ENCODE measurements at regions not wholly inside any gene's neighbourhood (a gene's known extent, or its start where the extent isn't known, plus 50 kb on each side); places are given as distances from the start of the nearest gene placed in this dataset.
"Not testable (repeated sequence)": the region's sequence is repeated elsewhere in the genome, so short reads cannot be mapped to it uniquely, and the experiment has no call there.

DNA sequence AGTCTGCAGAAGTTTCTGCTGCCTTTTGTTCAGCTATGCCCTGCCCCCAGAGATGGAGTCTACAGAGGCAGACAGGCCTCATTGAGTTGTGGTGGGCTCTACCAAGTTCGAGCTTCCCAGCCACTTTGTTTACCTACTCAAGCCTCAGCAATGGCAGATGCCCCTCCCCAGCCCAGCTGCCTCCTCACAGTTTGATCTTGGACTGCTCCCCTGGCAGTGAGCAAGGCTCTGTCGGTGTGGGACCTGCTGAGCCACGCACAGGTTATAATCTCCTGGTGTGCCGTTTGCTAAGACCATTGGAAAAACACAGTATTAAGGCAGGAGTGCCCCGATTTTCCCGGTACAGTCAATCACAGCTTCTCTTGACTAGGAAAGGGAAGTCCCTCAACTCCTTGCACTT lies 221.0 kb upstream of the CNTNAP5 start:
- not testable (repeated sequence) for H3K4me3 ChIP-seq (ENCODE audit: extremely low read depth, insufficient read depth, low read length, poor library complexity, severe bottlenecking)

DNA sequence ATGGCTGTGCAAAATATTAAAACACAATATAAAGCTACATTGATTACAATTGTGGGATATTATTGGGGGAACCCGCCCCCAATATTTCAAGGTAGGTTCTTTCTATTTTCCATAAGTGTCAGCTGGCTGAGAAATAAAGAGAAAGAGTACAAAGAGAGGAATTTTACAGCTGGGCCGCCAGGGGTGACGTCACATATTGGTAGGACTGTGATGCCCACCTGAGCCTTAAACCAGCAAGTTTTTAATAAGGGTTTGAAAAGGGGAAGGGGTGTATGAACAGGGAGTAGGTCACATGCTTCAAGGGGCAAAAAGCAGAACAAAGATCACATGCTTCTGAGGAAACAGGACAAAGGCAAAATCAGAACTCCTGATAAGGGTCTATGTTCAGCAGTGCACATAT lies 219.3 kb upstream of the CNTNAP5 start:
- WGBS, 2 experiments (ENCODE audit: insufficient coverage in 2 of 2): 84 to 90% methylated on average over 2 of the region's 3 CpGs

More for the DNA sequence above, 221.0 kb upstream of the CNTNAP5 start:
- H3K4me1 ChIP-seq (ENCODE audit: control insufficient read depth, insufficient read depth, low read length, poor library complexity, severe bottlenecking); H3K9me3 ChIP-seq (ENCODE audit: control insufficient read depth, low read length); H3K27ac ChIP-seq (ENCODE audit: low read depth, low read length, severe bottlenecking); H3K36me3 ChIP-seq (ENCODE audit: control insufficient read depth, insufficient read depth, low read length): not testable (repeated sequence)
- 93 to 94% methylated on average over 6 of the region's 6 CpGs for WGBS, 2 experiments (ENCODE audit: insufficient coverage in 2 of 2)

DNA sequence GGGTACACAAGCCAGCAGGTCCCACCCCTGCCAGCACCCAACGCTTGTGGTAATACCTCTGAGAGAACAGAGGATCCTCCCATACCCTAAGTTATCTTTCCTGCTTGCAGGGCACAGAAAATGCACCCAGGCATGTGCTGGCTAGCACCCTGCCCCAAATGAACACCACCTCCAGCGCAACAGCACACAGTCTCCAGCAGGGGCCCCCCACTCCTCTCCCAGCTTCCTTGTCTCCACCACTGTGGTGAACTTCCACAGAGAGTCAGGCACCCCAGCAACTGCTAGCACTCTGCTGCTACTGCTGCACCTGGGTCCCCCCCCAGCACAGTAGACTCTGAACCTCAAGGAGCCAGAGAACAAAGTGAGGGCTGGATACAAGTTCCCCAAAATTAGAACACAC lies 216.8 kb upstream of the CNTNAP5 start:
- Histone ChIP-seq H3K4me3 (ENCODE audit: extremely low read depth, insufficient read depth, low read length, poor library complexity, severe bottlenecking) (no peak overlapping the region), H3K9me3 (ENCODE audit: control insufficient read depth, low read length) (no peaks in the 10 kb centered on the region), H3K36me3 (ENCODE audit: control insufficient read depth, insufficient read depth, low read length) (no peaks in the 10 kb centered on the region), H3K27ac (ENCODE audit: low read depth, low read length, severe bottlenecking) (no peak overlapping the region), H3K4me1 (ENCODE audit: control insufficient read depth, insufficient read depth, low read length, poor library complexity, severe bottlenecking) (no peaks in the 10 kb centered on the region)
- WGBS, 2 experiments (ENCODE audit: insufficient coverage in 2 of 2): 67 to 76% methylated on average over 1 to 2 of the region's 2 CpGs

More for the DNA sequence above, 219.3 kb upstream of the CNTNAP5 start:
- not testable (repeated sequence) for H3K9me3 ChIP-seq (ENCODE audit: control insufficient read depth, low read length); H3K4me3 ChIP-seq (ENCODE audit: extremely low read depth, insufficient read depth, low read length, poor library complexity, severe bottlenecking); H3K36me3 ChIP-seq (ENCODE audit: control insufficient read depth, insufficient read depth, low read length); H3K4me1 ChIP-seq (ENCODE audit: control insufficient read depth, insufficient read depth, low read length, poor library complexity, severe bottlenecking); H3K27ac ChIP-seq (ENCODE audit: low read depth, low read length, severe bottlenecking)

DNA sequence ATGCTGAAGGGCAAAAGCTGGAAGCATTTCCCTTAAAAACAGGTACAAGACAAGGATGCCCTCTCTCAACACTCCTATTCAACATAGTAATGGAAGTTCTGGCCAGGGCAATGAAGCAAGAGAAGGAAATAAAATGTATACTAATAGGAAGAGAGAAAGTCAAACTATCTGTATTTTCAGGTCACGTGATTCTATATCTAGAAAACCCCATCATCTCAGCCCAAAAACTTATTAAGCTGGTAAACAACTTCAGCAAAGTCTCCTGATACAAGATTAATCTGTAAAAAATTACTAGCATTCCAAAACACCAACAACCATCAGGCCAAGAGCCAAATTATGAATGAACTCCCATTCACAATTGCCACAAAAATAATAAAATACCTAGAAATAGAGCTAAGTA lies 213.2 kb upstream of the CNTNAP5 start:
- Histone ChIP-seq H3K27ac (ENCODE audit: low read depth, low read length, severe bottlenecking) (no peak overlapping the region), H3K9me3 (ENCODE audit: control insufficient read depth, low read length) (no peaks in the 10 kb centered on the region), H3K4me3 (ENCODE audit: extremely low read depth, insufficient read depth, low read length, poor library complexity, severe bottlenecking) (no peak overlapping the region), H3K4me1 (ENCODE audit: control insufficient read depth, insufficient read depth, low read length, poor library complexity, severe bottlenecking) (no peaks in the 10 kb centered on the region), H3K36me3 (ENCODE audit: control insufficient read depth, insufficient read depth, low read length) (no peaks in the 10 kb centered on the region)
- 100% methylated on average over 1 of the region's 1 CpG; no CpG with 5 or more reads in 1 of the 2 experiments for WGBS, 2 experiments (ENCODE audit: insufficient coverage in 2 of 2)

DNA sequence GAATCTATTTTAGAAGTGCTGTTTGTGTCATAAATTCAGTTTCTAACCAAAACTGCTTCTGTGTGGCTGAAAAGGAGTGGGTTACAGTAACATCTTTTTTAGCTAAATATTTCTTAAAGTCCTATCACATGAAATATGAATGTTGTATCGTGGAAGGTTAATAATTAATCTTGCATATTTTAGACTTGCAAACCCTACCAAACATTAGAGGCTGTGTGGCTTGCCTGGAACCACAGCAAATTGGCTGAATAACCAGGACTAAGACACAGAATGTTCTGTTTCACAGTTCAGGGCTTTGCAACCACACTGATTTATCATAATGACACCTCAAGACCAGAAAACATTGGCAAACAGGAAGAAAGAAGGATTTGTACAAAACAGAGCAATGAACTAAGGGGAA lies 208.9 kb upstream of the CNTNAP5 start:
- H3K4me3 ChIP-seq (ENCODE audit: extremely low read depth, insufficient read depth, low read length, poor library complexity, severe bottlenecking): no peak overlapping the region
- no peaks in the 10 kb centered on the region for H3K4me1 ChIP-seq (ENCODE audit: control insufficient read depth, insufficient read depth, low read length, poor library complexity, severe bottlenecking)
- H3K27ac ChIP-seq (ENCODE audit: low read depth, low read length, severe bottlenecking): no peak overlapping the region
- H3K36me3 ChIP-seq (ENCODE audit: control insufficient read depth, insufficient read depth, low read length): no peaks in the 10 kb centered on the region
- no peaks in the 10 kb centered on the region for H3K9me3 ChIP-seq (ENCODE audit: control insufficient read depth, low read length)
- no CpG with 5 or more reads among the region's 1 CpG for WGBS, 2 experiments (ENCODE audit: insufficient coverage in 2 of 2)

DNA sequence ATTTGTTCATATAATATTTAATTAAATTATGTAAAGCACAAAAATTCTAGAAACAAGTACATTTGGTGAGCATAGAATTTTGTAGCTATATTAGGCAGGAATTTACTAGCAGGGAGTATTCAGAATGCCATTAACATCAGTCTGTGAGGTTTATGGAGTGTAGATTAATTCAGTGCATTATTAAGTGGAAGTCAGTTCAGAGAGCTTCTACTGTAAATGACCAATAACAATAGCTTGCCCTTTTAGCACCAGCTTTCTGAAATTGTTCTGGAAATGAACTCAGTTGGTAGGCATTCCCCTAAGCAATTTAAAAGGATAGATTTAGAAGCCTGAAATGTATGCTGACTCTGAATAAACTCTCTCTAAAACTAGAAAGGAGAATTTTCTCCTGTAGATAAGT lies 208.2 kb upstream of the CNTNAP5 start:
- Histone ChIP-seq H3K27ac (ENCODE audit: low read depth, low read length, severe bottlenecking) (no peak overlapping the region), H3K9me3 (ENCODE audit: control insufficient read depth, low read length) (no peaks in the 10 kb centered on the region), H3K4me3 (ENCODE audit: extremely low read depth, insufficient read depth, low read length, poor library complexity, severe bottlenecking) (no peak overlapping the region), H3K4me1 (ENCODE audit: control insufficient read depth, insufficient read depth, low read length, poor library complexity, severe bottlenecking) (no peaks in the 10 kb centered on the region), H3K36me3 (ENCODE audit: control insufficient read depth, insufficient read depth, low read length) (no peaks in the 10 kb centered on the region)

DNA sequence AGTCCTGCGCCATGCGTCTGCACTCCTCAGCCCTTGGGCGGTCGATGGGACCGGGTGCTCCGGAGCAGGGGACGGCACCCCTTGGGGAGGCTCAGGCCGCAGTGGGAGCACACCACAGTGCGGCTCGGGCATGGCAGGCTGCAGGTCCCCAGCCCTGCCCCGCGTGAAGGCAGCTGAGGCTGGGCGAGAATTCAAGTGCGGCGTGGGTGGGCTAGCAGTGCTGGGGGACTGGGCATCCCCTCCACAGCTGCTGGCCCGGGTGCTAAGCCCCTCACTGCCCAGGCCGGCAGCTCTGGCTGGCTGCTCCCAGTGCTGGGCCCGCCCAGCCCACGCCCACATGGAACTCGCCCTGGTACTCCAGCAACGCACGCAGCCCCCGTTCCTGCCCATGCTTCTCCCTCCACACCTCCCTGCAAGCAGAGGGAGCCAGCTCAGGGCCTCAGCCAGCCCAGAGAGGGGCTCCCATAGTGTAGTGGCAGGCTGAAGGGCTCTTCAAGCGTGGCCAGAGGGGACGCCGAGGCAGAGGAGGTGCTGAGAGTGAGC lies 198.3 kb upstream of the CNTNAP5 start:
- no peaks in the 10 kb centered on the region for H3K9me3 ChIP-seq (ENCODE audit: control insufficient read depth, low read length)
- 94 to 98% methylated on average over 19 to 22 of the region's 26 CpGs for whole genome bisulfite sequencing, 2 experiments (ENCODE audit: insufficient coverage in 2 of 2)
- no peak overlapping the region for H3K27ac ChIP-seq (ENCODE audit: low read depth, low read length, severe bottlenecking)
- no peak overlapping the region for H3K4me3 ChIP-seq (ENCODE audit: extremely low read depth, insufficient read depth, low read length, poor library complexity, severe bottlenecking)
- no peaks in the 10 kb centered on the region for H3K4me1 ChIP-seq (ENCODE audit: control insufficient read depth, insufficient read depth, low read length, poor library complexity, severe bottlenecking)
- no peaks in the 10 kb centered on the region for H3K36me3 ChIP-seq (ENCODE audit: control insufficient read depth, insufficient read depth, low read length)

DNA sequence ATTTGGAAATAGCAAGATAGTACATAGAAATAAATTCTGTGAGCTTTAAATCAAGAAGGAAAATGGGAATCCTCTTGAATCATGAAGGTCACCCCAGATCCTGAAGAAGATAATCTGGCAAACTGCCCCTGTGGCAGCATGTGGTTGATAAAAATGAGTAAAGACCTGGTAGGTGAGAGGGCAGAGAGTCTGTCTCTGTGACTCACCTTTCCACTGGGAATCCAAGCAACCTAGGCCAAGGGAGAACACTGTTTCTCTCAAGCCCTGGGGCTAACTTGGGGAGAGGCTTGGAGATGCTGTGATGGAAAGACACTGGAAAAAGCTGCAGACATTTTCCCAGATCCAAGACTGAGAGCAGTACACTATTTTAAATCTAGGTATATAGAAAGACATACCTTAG lies 185.8 kb upstream of the CNTNAP5 start:
- no peak overlapping the region for H3K27ac ChIP-seq (ENCODE audit: low read depth, low read length, severe bottlenecking)
- H3K9me3 ChIP-seq (ENCODE audit: control insufficient read depth, low read length): no peaks in the 10 kb centered on the region
- no peaks in the 10 kb centered on the region for H3K36me3 ChIP-seq (ENCODE audit: control insufficient read depth, insufficient read depth, low read length)

DNA sequence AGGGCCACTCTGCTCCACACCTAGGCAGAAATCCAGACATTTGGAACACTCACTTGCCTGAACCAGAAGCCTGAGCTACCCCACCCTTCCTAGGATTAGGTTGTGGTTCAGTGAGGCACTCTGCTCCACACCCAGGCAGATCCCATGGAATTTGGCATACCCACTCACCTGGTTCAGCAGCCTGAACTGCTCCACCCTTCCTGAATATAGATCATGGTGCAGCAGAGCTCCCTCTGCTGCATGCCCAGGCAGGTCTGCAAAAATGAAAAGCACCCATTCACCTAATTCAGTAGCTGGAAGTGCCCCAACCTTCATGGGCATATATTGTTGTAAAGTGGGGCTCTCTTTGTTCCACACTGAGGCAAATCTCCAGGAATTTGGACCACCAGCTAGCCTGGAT lies 185.1 kb upstream of the CNTNAP5 start:
- H3K4me1 ChIP-seq (ENCODE audit: control insufficient read depth, insufficient read depth, low read length, poor library complexity, severe bottlenecking): no peaks in the 10 kb centered on the region
- no peaks in the 10 kb centered on the region for H3K9me3 ChIP-seq (ENCODE audit: control insufficient read depth, low read length)
- H3K36me3 ChIP-seq (ENCODE audit: control insufficient read depth, insufficient read depth, low read length): no peaks in the 10 kb centered on the region

More for the DNA sequence above, 185.8 kb upstream of the CNTNAP5 start:
- H3K4me1 ChIP-seq (ENCODE audit: control insufficient read depth, insufficient read depth, low read length, poor library complexity, severe bottlenecking): no peaks in the 10 kb centered on the region
- H3K4me3 ChIP-seq (ENCODE audit: extremely low read depth, insufficient read depth, low read length, poor library complexity, severe bottlenecking): no peak overlapping the region

DNA sequence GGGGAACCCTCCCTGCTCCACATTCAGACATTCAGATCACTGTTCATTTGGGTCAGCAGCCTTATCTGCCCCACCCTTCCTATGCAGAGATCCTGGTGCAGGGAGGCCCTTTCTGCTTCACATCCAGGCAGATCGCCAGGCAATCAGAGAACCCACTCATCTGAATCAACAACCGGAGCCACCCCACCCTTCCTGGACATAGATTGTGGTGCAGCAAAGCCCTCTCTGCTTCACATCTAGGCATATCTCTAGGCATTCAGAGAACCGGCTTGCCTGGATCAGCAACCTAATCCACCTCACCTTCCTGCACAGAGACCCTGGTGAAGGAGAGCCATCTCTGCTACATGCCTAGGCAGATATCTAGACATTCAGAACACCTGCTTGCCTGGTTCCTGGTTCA lies 184.5 kb upstream of the CNTNAP5 start:
- no peaks in the 10 kb centered on the region for H3K36me3 ChIP-seq (ENCODE audit: control insufficient read depth, insufficient read depth, low read length)
- no peak overlapping the region for H3K27ac ChIP-seq (ENCODE audit: low read depth, low read length, severe bottlenecking)
- no peaks in the 10 kb centered on the region for H3K4me1 ChIP-seq (ENCODE audit: control insufficient read depth, insufficient read depth, low read length, poor library complexity, severe bottlenecking)
- H3K4me3 ChIP-seq (ENCODE audit: extremely low read depth, insufficient read depth, low read length, poor library complexity, severe bottlenecking): no peak overlapping the region
- WGBS, 2 experiments (ENCODE audit: insufficient coverage in 2 of 2): 81 to 100% methylated on average over 3 of the region's 3 CpGs
- H3K9me3 ChIP-seq (ENCODE audit: control insufficient read depth, low read length): no peaks in the 10 kb centered on the region

More for the DNA sequence above, 185.1 kb upstream of the CNTNAP5 start:
- Histone ChIP-seq H3K4me3 (ENCODE audit: extremely low read depth, insufficient read depth, low read length, poor library complexity, severe bottlenecking) (no peak overlapping the region), H3K27ac (ENCODE audit: low read depth, low read length, severe bottlenecking) (no peak overlapping the region)

DNA sequence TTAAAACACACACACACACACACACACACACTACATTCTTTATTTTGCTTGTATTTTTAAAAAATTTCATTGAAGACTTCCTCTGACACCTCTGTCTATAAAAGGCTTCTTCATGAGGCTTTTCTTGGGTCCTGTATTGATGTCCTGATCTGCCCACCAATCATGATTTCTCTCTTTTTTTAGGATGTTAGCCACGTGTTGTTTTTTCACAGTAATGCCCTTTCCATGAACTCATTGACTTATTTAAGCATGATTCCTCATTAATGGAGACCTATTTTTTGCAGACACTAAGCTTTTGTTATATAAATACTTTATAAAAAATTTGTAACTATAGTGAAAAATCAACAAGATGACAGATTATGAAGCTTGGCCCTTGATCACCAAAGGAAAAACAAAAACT lies 173.8 kb upstream of the CNTNAP5 start:
- no peaks in the 10 kb centered on the region for H3K9me3 ChIP-seq (ENCODE audit: control insufficient read depth, low read length)
- no peak overlapping the region for H3K4me3 ChIP-seq (ENCODE audit: extremely low read depth, insufficient read depth, low read length, poor library complexity, severe bottlenecking)
- H3K36me3 ChIP-seq (ENCODE audit: control insufficient read depth, insufficient read depth, low read length): no peaks in the 10 kb centered on the region
- no peak overlapping the region for H3K27ac ChIP-seq (ENCODE audit: low read depth, low read length, severe bottlenecking)
- WGBS, 2 experiments (ENCODE audit: insufficient coverage in 2 of 2): 67% methylated on average over 1 of the region's 1 CpG; no CpG with 5 or more reads in 1 of the 2 experiments
- H3K4me1 ChIP-seq (ENCODE audit: control insufficient read depth, insufficient read depth, low read length, poor library complexity, severe bottlenecking): no peaks in the 10 kb centered on the region

DNA sequence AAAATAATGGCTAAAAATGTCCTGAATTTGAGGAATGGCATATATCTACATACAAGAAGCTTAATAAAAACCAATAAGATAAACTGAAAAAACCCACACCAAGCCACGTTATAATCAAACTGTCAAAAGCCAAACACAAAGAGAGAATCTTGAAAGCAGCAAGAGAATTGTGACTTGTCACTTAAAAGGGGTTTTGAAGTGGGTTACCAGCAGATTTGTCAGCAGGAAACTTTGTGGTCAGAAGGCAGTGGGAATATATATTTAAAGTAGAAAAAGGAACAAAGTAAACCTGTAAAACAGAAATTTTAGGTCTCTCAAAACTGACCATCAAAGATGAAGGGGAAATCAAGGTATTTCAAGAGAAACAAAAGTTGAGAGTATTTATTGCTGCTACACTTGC lies 171.9 kb upstream of the CNTNAP5 start:
- no peak overlapping the region for H3K27ac ChIP-seq (ENCODE audit: low read depth, low read length, severe bottlenecking)
- no peak overlapping the region for H3K4me3 ChIP-seq (ENCODE audit: extremely low read depth, insufficient read depth, low read length, poor library complexity, severe bottlenecking)
- WGBS, 2 experiments (ENCODE audit: insufficient coverage in 2 of 2): no CpG with 5 or more reads among the region's 1 CpG
- no peaks in the 10 kb centered on the region for H3K36me3 ChIP-seq (ENCODE audit: control insufficient read depth, insufficient read depth, low read length)
- H3K4me1 ChIP-seq (ENCODE audit: control insufficient read depth, insufficient read depth, low read length, poor library complexity, severe bottlenecking): no peaks in the 10 kb centered on the region
- no peaks in the 10 kb centered on the region for H3K9me3 ChIP-seq (ENCODE audit: control insufficient read depth, low read length)

Measured in mesodermal cell (in vitro differentiated cells).